Sigmoid colon (tissue), 6 donors: ENCODE measurements at regions not wholly inside any gene's neighbourhood (a gene's known extent, or its start where the extent isn't known, plus 50 kb on each side); places are given as distances from the start of the nearest gene placed in this dataset.
"Not testable (repeated sequence)": the region's sequence is repeated elsewhere in the genome, so short reads cannot be mapped to it uniquely, and the experiment has no call there.

Source experiments
- DNase-seq: peaks from one replicate; pipeline ENCODE4 v3.0.0-alpha.2; 2019
- H3K27ac ChIP-seq, 4 donors: fragments of 200-600 bp; sonication (generic); one replicate each; pipeline ENCODE4 v1.5.1; 2016 to 2019; ENCODE audit warnings: mild to moderate bottlenecking in 1 of 4
- H3K27me3 ChIP-seq, 3 donors: fragments of 200-600 bp; sonication (generic); one replicate each; pipeline ENCODE4 v1.5.1; 2019; ENCODE audit warnings: mild to moderate bottlenecking in 1 of 3
- H3K36me3 ChIP-seq, 4 donors: fragments of 200-600 bp; sonication (generic); one replicate each; pipeline ENCODE4 v1.5.1; 2016 to 2019
- H3K4me1 ChIP-seq, 4 donors: fragments of 200-600 bp; sonication (generic); one replicate each; pipeline ENCODE4 v1.5.1; 2017 to 2019
- H3K4me3 ChIP-seq, 4 donors: fragments of 200-600 bp; sonication (generic); one replicate each; pipeline ENCODE4 v1.5.1; 2017 to 2019; ENCODE audit warnings: mild to moderate bottlenecking in 2 of 4, moderate library complexity in 1 of 4
- H3K9me3 ChIP-seq, 4 donors: fragments of 200-600 bp in 3 of 4; sonication (generic) in 3 of 4; one replicate each; pipeline versions ENCODE4 v1.5.1 to v1.6.1; 2013 to 2019
- EP300 ChIP-seq, 4 donors: sonication (generic); formaldehyde crosslinking; IDR thresholded peaks; one replicate each; pipeline ENCODE4 v1.6.1; 2017; ENCODE audit warnings: antibody characterized with exemption in 4 of 4
- POLR2A ChIP-seq, 2 donors: fragments of 450-650 bp; IDR thresholded peaks; one replicate each; pipeline ENCODE4 v1.6.1; 2016; ENCODE audit warnings: antibody characterized with exemption in 2 of 2, mild to moderate bottlenecking in 2 of 2, moderate library complexity in 2 of 2
- POLR2AphosphoS5 ChIP-seq, 4 donors: sonication (generic); formaldehyde crosslinking; IDR thresholded peaks; one replicate each; pipeline ENCODE4 v1.6.1; 2017; ENCODE audit warnings: antibody characterized with exemption in 4 of 4
- WGBS, 2 donors: extraction: QIAGEN DNeasy Blood & Tissue Kit; methylation state at CpG; one replicate each; pipeline ENCODE4 v1.1.7; 2013; 5-methylcytosine and 5-hydroxymethylcytosine counted together
- intact Hi-C: fragments of 100-400 bp; cut with DNase I; formaldehyde crosslinking; loops from one replicate; pipeline ENCODE4 v1.15.1; 2023
- TF ChIP-seq, protein P1 (sequence below), 4 experiments: fragments of 450-650 bp in 3 of 4; fragments of 200-600 bp in 1 of 4; IDR thresholded peaks; one replicate each; pipeline ENCODE4 v1.5.1; 2016 to 2019; ENCODE audit warnings: antibody characterized with exemption in 4 of 4, mild to moderate bottlenecking in 3 of 4, moderate library complexity in 2 of 4
- donor health status: healthy with polysubstance abuse.
- donor health status: healthy.

- Histone ChIP-seq H3K27me3 (no peaks in the 10 kb centered on the region), H3K36me3 (no peaks in the 10 kb centered on the region), H3K9me3 (no peaks in the 10 kb centered on the region), H3K4me1 (no peaks in the 10 kb centered on the region), H3K27ac (no peak overlapping the region), H3K4me3 (no peak overlapping the region)
- intact Hi-C loops: no loop called here
- no peak for TF ChIP-seq POLR2A (IDR thresholded peaks at IDR 0.05)
- no peak for TF ChIP-seq POLR2AphosphoS5 (IDR thresholded peaks at IDR 0.05)
- no peak for TF ChIP-seq EP300 (IDR thresholded peaks at IDR 0.05)
- TF ChIP-seq, protein P1, sequence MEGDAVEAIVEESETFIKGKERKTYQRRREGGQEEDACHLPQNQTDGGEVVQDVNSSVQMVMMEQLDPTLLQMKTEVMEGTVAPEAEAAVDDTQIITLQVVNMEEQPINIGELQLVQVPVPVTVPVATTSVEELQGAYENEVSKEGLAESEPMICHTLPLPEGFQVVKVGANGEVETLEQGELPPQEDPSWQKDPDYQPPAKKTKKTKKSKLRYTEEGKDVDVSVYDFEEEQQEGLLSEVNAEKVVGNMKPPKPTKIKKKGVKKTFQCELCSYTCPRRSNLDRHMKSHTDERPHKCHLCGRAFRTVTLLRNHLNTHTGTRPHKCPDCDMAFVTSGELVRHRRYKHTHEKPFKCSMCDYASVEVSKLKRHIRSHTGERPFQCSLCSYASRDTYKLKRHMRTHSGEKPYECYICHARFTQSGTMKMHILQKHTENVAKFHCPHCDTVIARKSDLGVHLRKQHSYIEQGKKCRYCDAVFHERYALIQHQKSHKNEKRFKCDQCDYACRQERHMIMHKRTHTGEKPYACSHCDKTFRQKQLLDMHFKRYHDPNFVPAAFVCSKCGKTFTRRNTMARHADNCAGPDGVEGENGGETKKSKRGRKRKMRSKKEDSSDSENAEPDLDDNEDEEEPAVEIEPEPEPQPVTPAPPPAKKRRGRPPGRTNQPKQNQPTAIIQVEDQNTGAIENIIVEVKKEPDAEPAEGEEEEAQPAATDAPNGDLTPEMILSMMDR (IDR thresholded peaks at IDR 0.05): no peak
- DNase-seq: no peak
- WGBS, 2 donors: 20 to 64% methylated on average over 1 of the region's 1 CpG
Observed at GRCh38 chr2:122707224-122707824, 951.9 kb downstream of the TSN start.

DNA sequence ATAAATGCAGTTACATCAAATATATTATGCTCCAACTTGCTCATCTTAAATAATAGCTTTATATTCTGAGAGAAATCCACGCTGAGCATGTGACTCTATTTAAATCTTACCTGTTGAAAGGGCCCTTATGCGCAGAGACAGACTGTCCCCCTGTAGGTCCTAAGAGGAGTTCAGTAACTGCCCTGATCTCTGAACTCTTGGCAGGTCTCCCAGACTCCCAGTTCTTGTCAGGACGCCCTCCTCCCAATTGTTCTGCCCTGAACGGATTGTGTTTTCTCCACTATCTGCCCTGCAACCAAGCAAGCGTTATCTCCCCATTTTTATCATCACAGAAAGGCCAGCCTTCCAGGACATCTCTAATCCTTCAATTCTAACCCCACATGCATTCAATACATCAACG, 954.6 kb downstream of the TSN start:
- Histone ChIP-seq H3K27ac (no peak overlapping the region), H3K9me3 (peaks cover 0 to 6% (median 0%) of the 10 kb centered on the region in 4 donors), H3K4me1 (no peaks in the 10 kb centered on the region), H3K27me3 (no peaks in the 10 kb centered on the region), H3K4me3 (no peak overlapping the region), H3K36me3 (no peaks in the 10 kb centered on the region)
- WGBS, 2 donors: 40 to 78% methylated on average over 6 of the region's 6 CpGs
- DNase-seq: no peak
- intact Hi-C loops: no loop called here
- no peak for TF ChIP-seq EP300 (IDR thresholded peaks at IDR 0.05)
- no peak for TF ChIP-seq POLR2A (IDR thresholded peaks at IDR 0.05)
- TF ChIP-seq POLR2AphosphoS5 (IDR thresholded peaks at IDR 0.05): no peak
- TF ChIP-seq, protein P1 (IDR thresholded peaks at IDR 0.05): no peak

- no peak for DNase-seq
- Histone ChIP-seq H3K4me1 (no peaks in the 10 kb centered on the region), H3K4me3 (no peak overlapping the region), H3K27ac (no peak overlapping the region), H3K36me3 (no peaks in the 10 kb centered on the region), H3K9me3 (peaks cover 0 to 6% (median 0%) of the 10 kb centered on the region in 4 donors), H3K27me3 (no peaks in the 10 kb centered on the region)
- intact Hi-C loops: no loop called here
- WGBS, 2 donors: 76 to 88% methylated on average over 2 of the region's 2 CpGs
- TF ChIP-seq, protein P1 (IDR thresholded peaks at IDR 0.05): no peak
- TF ChIP-seq POLR2A (IDR thresholded peaks at IDR 0.05): no peak
- TF ChIP-seq EP300 (IDR thresholded peaks at IDR 0.05): no peak
- no peak for TF ChIP-seq POLR2AphosphoS5 (IDR thresholded peaks at IDR 0.05)
Observed at GRCh38 chr2:122713800-122714199, 958.3 kb downstream of the TSN start.

DNA sequence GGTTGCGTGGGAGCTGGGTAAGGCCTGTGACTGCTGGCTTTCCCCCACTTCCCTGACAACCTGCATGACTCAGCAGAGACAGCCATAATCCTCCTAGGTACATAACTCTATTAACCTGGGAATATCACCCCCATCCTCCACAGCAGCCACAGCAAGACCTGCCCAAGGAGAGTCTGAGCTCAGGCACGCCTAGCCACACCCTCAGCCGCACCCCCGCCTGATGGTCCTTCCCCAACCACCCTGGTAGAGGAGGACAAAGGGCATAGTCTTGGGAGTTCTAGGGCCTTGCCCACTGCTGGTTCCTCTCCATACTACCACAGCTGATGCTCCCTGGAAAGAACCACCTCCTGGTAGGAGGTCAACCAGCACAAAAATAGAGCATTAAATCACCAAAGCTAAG, 965.4 kb downstream of the TSN start:
- H3K9me3 ChIP-seq, H3K36me3 ChIP-seq, H3K4me1 ChIP-seq, H3K4me3 ChIP-seq, H3K27me3 ChIP-seq, H3K27ac ChIP-seq, intact Hi-C loops, DNase-seq: not testable (repeated sequence)
- 27 to 77% methylated on average over 4 of the region's 4 CpGs for WGBS, 2 donors

GRCh38 chr2:122734766-122735424, 979.4 kb downstream of the TSN start:
- no peak overlapping the region for H3K4me3 ChIP-seq
- 73 to 95% methylated on average over 4 of the region's 4 CpGs for WGBS, 2 donors
- intact Hi-C loops: no loop called here
- no peaks in the 10 kb centered on the region for H3K9me3 ChIP-seq
- DNase-seq: no peak
- no peaks in the 10 kb centered on the region for H3K4me1 ChIP-seq
- TF ChIP-seq, protein P1 (IDR thresholded peaks at IDR 0.05): no peak
- TF ChIP-seq POLR2A (IDR thresholded peaks at IDR 0.05): no peak
- no peak for TF ChIP-seq POLR2AphosphoS5 (IDR thresholded peaks at IDR 0.05)
- TF ChIP-seq EP300 (IDR thresholded peaks at IDR 0.05): no peak
- H3K36me3 ChIP-seq: no peaks in the 10 kb centered on the region
- no peaks in the 10 kb centered on the region for H3K27me3 ChIP-seq
- no peak overlapping the region for H3K27ac ChIP-seq
